HFF-Myc (cell line): ENCODE measurements at regions not wholly inside any gene's neighbourhood (a gene's known extent, or its start where the extent isn't known, plus 50 kb on each side); places are given as distances from the start of the nearest gene placed in this dataset.

ENCODE experiments used
- DNase-seq: peaks from one replicate; pipeline ENCODE4 v3.0.0-alpha.2; 2011; ENCODE audit warnings: low read depth; ENCODE audit errors: extremely low read depth
- H3K4me3 ChIP-seq: replicated peaks from 2 replicates; pipeline ENCODE4 v1.5.1; 2011; ENCODE audit warnings: low read depth, mild to moderate bottlenecking, control low read depth, low read length
- TF ChIP-seq, protein P1 (sequence below): IDR thresholded peaks from 2 replicates; pipeline ENCODE4 v1.5.1; 2012; ENCODE audit warnings: mild to moderate bottlenecking, low read depth, low read length, control low read depth; ENCODE audit errors: missing control alignments

GRCh38 chr11:37552284-37552683 is 954.2 kb upstream of the RAG2 start:
- no peak overlapping the region for H3K4me3 ChIP-seq
- DNase-seq: no peak
- TF ChIP-seq, protein P1, sequence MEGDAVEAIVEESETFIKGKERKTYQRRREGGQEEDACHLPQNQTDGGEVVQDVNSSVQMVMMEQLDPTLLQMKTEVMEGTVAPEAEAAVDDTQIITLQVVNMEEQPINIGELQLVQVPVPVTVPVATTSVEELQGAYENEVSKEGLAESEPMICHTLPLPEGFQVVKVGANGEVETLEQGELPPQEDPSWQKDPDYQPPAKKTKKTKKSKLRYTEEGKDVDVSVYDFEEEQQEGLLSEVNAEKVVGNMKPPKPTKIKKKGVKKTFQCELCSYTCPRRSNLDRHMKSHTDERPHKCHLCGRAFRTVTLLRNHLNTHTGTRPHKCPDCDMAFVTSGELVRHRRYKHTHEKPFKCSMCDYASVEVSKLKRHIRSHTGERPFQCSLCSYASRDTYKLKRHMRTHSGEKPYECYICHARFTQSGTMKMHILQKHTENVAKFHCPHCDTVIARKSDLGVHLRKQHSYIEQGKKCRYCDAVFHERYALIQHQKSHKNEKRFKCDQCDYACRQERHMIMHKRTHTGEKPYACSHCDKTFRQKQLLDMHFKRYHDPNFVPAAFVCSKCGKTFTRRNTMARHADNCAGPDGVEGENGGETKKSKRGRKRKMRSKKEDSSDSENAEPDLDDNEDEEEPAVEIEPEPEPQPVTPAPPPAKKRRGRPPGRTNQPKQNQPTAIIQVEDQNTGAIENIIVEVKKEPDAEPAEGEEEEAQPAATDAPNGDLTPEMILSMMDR: no peak

GRCh38 chr11:37544491-37544890 is 946.5 kb upstream of the RAG2 start:
- no peak overlapping the region for H3K4me3 ChIP-seq
- DNase-seq: no peak
- TF ChIP-seq, protein P1: no peak

- TF ChIP-seq, protein P1: no peak
- DNase-seq: no peak
Observed at GRCh38 chr11:37533830-37534229, 935.8 kb upstream of the RAG2 start.

GRCh38 chr11:37533087-37533486 is 935.1 kb upstream of the RAG2 start:
- H3K4me3 ChIP-seq: no peak overlapping the region
- DNase-seq: no peak
- TF ChIP-seq, protein P1: no peak

More at GRCh38 chr11:37533830-37534229, 935.8 kb upstream of the RAG2 start:
- no peak overlapping the region for H3K4me3 ChIP-seq

- H3K4me3 ChIP-seq: no peak overlapping the region
- no peak for DNase-seq
- TF ChIP-seq, protein P1: no peak
Observed at GRCh38 chr11:37532271-37532670, 934.2 kb upstream of the RAG2 start.

GRCh38 chr11:37527545-37527944 is 929.5 kb upstream of the RAG2 start:
- TF ChIP-seq, protein P1: no peak
- DNase-seq: no peak
- H3K4me3 ChIP-seq: no peak overlapping the region

DNA sequence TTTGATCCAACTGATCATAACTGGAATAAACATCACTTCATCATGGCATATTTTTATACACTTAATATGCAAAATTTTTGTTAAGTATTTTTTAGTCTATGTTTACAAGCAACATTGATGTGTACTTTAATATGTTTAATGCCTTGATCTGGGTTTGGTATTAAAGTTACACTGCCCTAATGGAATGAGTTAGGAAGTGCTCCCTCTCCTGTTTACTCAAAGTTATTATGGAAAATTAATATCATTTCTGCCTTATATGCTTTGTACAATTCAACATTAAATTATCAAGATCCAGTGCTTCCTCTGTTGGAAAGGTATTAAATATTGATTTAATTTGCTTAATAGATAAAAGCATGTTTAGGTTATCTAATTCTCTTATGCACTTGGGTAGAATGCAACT is 927.3 kb upstream of the RAG2 start:
- TF ChIP-seq, protein P1: no peak
- H3K4me3 ChIP-seq: no peak overlapping the region
- no peak for DNase-seq
